Upper lobe of left lung (tissue), 6 donors: ENCODE measurements at regions not wholly inside any gene's neighbourhood (a gene's known extent, or its start where the extent isn't known, plus 50 kb on each side); places are given as distances from the start of the nearest gene placed in this dataset.

Experiments used
- ATAC-seq, 2 donors: fragments of 200-7000 bp; cut with Tn5 transposase; one replicate each; pipeline ENCODE4 v1.9.1; 2022; ENCODE audit warnings: mild to moderate bottlenecking in 2 of 2, moderate library complexity in 2 of 2; ENCODE audit not compliant: low FRiP score in 2 of 2
- DNase-seq, 2 donors: peaks; one replicate each; pipeline ENCODE4 v3.0.0-alpha.2; 2019 to 2020
- H3K27ac ChIP-seq, 4 donors: fragments of 200-600 bp; sonication (generic); one replicate each; pipeline ENCODE4 v1.5.1; 2016 to 2019
- H3K27me3 ChIP-seq, 4 donors: fragments of 200-600 bp; sonication (generic); one replicate each; pipeline ENCODE4 v1.5.1; 2017 to 2019
- H3K36me3 ChIP-seq, 4 donors: fragments of 200-600 bp; sonication (generic); one replicate each; pipeline ENCODE4 v1.5.1; 2016 to 2019
- H3K4me1 ChIP-seq, 4 donors: fragments of 200-600 bp; sonication (generic); one replicate each; pipeline ENCODE4 v1.5.1; 2018 to 2019
- H3K4me3 ChIP-seq, 4 donors: fragments of 200-600 bp; sonication (generic); one replicate each; pipeline ENCODE4 v1.5.1; 2017 to 2019; ENCODE audit warnings: mild to moderate bottlenecking in 2 of 4, moderate library complexity in 1 of 4
- H3K9me3 ChIP-seq, 4 donors: fragments of 200-600 bp; sonication (generic); one replicate each; pipeline ENCODE4 v1.5.1; 2018 to 2019
- CTCF ChIP-seq, 6 experiments: fragments of 450-650 bp in 4 of 6; fragments of 200-600 bp in 2 of 6; sonication (generic) in 2 of 6; IDR thresholded peaks; one replicate each; pipeline ENCODE4 v1.5.1; 2016 to 2019; ENCODE audit warnings: antibody characterized with exemption in 6 of 6
- EP300 ChIP-seq, 4 donors: sonication (generic); formaldehyde crosslinking; IDR thresholded peaks; one replicate each; pipeline ENCODE4 v1.5.1; 2017; ENCODE audit warnings: antibody characterized with exemption in 4 of 4, control low read depth in 2 of 4
- POLR2A ChIP-seq, 4 donors: fragments of 450-650 bp; IDR thresholded peaks; one replicate each; pipeline ENCODE4 v1.5.1; 2016 to 2017; ENCODE audit warnings: antibody characterized with exemption in 4 of 4, mild to moderate bottlenecking in 2 of 4
- POLR2AphosphoS5 ChIP-seq, 2 donors: sonication (generic); formaldehyde crosslinking; IDR thresholded peaks; one replicate each; pipeline ENCODE4 v1.5.1; 2017; ENCODE audit warnings: antibody characterized with exemption in 2 of 2
- WGBS, 2 donors: methylation state at CpG; one replicate each; pipeline ENCODE4 v1.1.5; 2017 to 2018; 5-methylcytosine and 5-hydroxymethylcytosine counted together
- donor health status: DM: no; HTN: no; CAD: no; lungs with moderate emphysema.
- donor health status: DM: no; HTN: yes; CAD: no; lungs with severe emphysema.

- no peaks in the 10 kb centered on the region for H3K4me1 ChIP-seq
- H3K36me3 ChIP-seq: no peaks in the 10 kb centered on the region
- ATAC-seq (no peak), DNase-seq (no peak)
- H3K9me3 ChIP-seq: peaks cover 0 to 13% (median 9%) of the 10 kb centered on the region in 4 donors
- no peak overlapping the region for H3K27ac ChIP-seq
- TF ChIP-seq CTCF (IDR thresholded peaks at IDR 0.05) (no peak), POLR2A (IDR thresholded peaks at IDR 0.05) (no peak), EP300 (IDR thresholded peaks at IDR 0.05) (no peak), POLR2AphosphoS5 (IDR thresholded peaks at IDR 0.05) (no peak)
- 53 to 74% methylated on average over 3 of the region's 3 CpGs for WGBS, 2 donors
- H3K4me3 ChIP-seq: no peak overlapping the region
- no peaks in the 10 kb centered on the region for H3K27me3 ChIP-seq
Measured at GRCh38 chr1:204736836-204737235, 51.3 kb upstream of the LRRN2 start.

- Histone ChIP-seq H3K4me3 (no peak overlapping the region), H3K36me3 (no peaks in the 10 kb centered on the region), H3K27ac (no peak overlapping the region), H3K9me3 (peaks cover 0 to 13% (median 9%) of the 10 kb centered on the region in 4 donors), H3K4me1 (no peaks in the 10 kb centered on the region), H3K27me3 (no peaks in the 10 kb centered on the region)
- WGBS, 2 donors: 90 to 92% methylated on average over 1 of the region's 1 CpG
- DNase-seq (no peak), ATAC-seq (no peak)
- TF ChIP-seq POLR2AphosphoS5 (IDR thresholded peaks at IDR 0.05) (no peak), EP300 (IDR thresholded peaks at IDR 0.05) (no peak), CTCF (IDR thresholded peaks at IDR 0.05) (no peak), POLR2A (IDR thresholded peaks at IDR 0.05) (no peak)
Measured at GRCh38 chr1:204738506-204738905, 53.0 kb upstream of the LRRN2 start.

GRCh38 chr1:204740354-204740753, 54.8 kb upstream of the LRRN2 start:
- Histone ChIP-seq H3K9me3 (peaks cover 0 to 13% (median 9%) of the 10 kb centered on the region in 4 donors), H3K4me1 (no peaks in the 10 kb centered on the region), H3K27me3 (no peaks in the 10 kb centered on the region), H3K4me3 (no peak overlapping the region), H3K36me3 (no peaks in the 10 kb centered on the region), H3K27ac (no peak overlapping the region)
- TF ChIP-seq POLR2A (IDR thresholded peaks at IDR 0.05): no peak
- TF ChIP-seq POLR2AphosphoS5 (IDR thresholded peaks at IDR 0.05): no peak
- no peak for TF ChIP-seq EP300 (IDR thresholded peaks at IDR 0.05)
- no peak for TF ChIP-seq CTCF (IDR thresholded peaks at IDR 0.05)
- ATAC-seq: no peak
- no peak for DNase-seq

- Histone ChIP-seq H3K27me3 (no peaks in the 10 kb centered on the region), H3K9me3 (peaks cover 0 to 13% (median 9%) of the 10 kb centered on the region in 4 donors), H3K36me3 (no peaks in the 10 kb centered on the region), H3K27ac (no peak overlapping the region), H3K4me3 (no peak overlapping the region), H3K4me1 (no peaks in the 10 kb centered on the region)
- TF ChIP-seq POLR2AphosphoS5 (IDR thresholded peaks at IDR 0.05): no peak
- TF ChIP-seq POLR2A (IDR thresholded peaks at IDR 0.05): no peak
- TF ChIP-seq CTCF (IDR thresholded peaks at IDR 0.05): no peak
- TF ChIP-seq EP300 (IDR thresholded peaks at IDR 0.05): no peak
- ATAC-seq (no peak), DNase-seq (no peak)
- WGBS, 2 donors: 73 to 92% methylated on average over 1 of the region's 1 CpG
Measured at GRCh38 chr1:204741440-204741839, 55.9 kb upstream of the LRRN2 start.

GRCh38 chr1:204742676-204743251, 57.2 kb upstream of the LRRN2 start:
- no peak for TF ChIP-seq POLR2A (IDR thresholded peaks at IDR 0.05)
- TF ChIP-seq POLR2AphosphoS5 (IDR thresholded peaks at IDR 0.05): no peak
- no peak for TF ChIP-seq EP300 (IDR thresholded peaks at IDR 0.05)
- no peak for TF ChIP-seq CTCF (IDR thresholded peaks at IDR 0.05)
- no peak overlapping the region for H3K4me3 ChIP-seq
- H3K27ac ChIP-seq: no peak overlapping the region
- H3K9me3 ChIP-seq: peaks cover 0 to 12% (median 8%) of the 10 kb centered on the region in 4 donors
- DNase-seq: no peak
- H3K36me3 ChIP-seq: no peaks in the 10 kb centered on the region
- WGBS, 2 donors: 72 to 76% methylated on average over 8 of the region's 8 CpGs
- no peaks in the 10 kb centered on the region for H3K4me1 ChIP-seq
- no peaks in the 10 kb centered on the region for H3K27me3 ChIP-seq
- no peak for ATAC-seq
